Activated CD8-positive, alpha-beta memory T cell treated with anti-CD3 and anti-CD28 coated beads for 4 hours (primary cell): ENCODE measurements at regions not wholly inside any gene's neighbourhood (a gene's known extent, or its start where the extent isn't known, plus 50 kb on each side); places are given as distances from the start of the nearest gene placed in this dataset.

Experiments
- DNase-seq, 2 donors: peaks; one replicate each; pipeline ENCODE4 v3.0.0-alpha.2; 2020; ENCODE audit warnings: low read depth in 2 of 2

DNA sequence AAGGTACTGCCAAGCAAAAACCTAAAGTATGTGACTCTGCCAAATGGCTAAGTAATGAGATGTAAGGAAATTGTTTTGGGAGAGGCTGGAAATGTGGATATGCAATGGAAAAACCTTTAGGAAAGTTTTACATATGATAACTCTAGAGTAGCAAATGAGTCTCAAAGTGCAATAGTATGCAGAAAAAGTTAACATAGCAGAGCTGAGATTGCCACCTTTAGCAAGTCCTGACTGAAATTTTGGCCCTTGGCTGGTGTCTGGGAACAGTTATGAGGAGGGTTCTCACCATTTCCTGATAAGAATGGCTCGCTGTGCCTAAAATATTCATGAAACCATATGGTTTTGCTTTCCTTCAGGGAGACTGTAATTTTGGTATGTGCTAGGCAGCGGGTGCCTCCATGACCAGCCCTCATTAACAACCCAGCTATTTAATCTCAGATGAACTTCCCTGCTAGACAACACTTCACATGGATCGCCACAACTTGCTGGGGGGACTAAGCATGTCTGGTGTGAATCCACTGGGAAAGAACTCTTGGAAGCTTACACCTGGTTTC is 72.3 kb upstream of the ERBB4 start:
- DNase-seq: no peak

DNA sequence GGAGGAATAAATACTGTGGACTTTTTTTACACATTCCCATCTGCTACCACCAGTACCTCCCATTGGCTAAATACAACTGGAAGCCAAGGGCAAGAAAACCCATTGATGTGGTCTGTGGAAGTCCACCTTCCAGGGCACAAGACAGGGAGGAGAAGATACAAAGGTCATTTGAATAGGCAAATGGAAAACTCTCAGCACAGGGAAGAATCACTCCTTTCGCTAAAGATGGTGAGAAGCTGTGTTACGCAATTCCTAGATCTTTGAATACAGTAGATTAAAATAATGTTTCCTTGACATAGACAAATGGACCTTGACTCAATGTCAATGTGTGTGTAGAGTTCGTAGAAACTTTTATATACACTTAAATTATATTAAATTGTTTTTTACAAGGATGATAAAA is 70.9 kb upstream of the ERBB4 start:
- DNase-seq: no peak

DNA sequence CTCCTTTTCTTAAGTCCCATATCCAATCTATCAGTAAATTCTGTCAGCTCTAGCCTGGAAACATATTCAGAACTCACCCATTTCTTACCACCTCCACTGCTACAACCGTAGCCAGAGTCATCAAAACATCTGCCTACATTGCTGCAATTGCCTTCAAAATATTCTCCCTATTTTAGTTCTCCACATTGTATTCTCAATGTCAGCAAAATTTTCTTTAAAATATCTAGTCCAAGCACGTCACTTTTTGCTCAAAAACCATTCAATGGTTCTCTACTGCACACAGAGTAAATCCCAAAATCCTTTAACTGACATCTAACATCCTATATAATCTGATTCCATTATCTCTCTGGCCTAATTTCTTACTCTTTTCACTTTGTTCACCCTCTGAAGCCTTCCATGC is 68.5 kb upstream of the ERBB4 start:
- DNase-seq: no peak

DNA sequence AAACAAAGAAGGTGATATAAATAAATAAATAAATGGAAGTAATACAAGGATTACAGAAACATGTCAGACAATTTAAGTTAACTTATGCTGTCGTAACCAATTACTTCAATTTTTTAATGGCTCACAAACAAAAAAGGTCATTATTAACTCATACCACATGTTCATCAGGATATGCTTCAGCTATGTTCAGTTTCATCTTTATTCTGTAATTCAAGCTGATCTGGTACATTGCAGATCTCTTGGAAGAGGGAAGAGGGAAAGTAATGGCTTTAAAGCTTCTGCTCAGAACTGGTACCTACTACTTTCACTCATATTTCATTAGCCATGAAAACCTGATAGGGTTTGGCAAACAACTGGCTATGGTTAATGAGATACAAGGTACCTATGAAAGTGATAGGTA is 67.6 kb upstream of the ERBB4 start:
- no peak for DNase-seq

DNA sequence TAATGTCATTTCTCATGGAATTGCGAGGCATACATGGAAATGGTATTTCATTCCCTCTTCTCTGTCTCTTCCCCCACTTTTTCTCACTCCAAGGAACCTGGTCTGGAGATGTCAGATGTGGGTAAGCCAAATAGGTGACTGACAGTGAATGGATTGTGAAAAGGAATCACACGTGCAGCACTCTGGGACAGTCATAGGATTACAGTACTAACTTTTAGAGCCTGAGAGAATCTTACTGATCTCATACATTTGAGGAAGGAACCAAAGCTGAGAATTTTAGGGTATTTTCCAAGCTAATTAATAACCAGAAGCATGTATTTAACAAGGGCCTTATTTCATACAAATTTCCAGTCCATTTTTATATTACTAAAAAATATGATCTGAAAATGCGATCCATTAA is 58.1 kb upstream of the ERBB4 start:
- no peak for DNase-seq

DNA sequence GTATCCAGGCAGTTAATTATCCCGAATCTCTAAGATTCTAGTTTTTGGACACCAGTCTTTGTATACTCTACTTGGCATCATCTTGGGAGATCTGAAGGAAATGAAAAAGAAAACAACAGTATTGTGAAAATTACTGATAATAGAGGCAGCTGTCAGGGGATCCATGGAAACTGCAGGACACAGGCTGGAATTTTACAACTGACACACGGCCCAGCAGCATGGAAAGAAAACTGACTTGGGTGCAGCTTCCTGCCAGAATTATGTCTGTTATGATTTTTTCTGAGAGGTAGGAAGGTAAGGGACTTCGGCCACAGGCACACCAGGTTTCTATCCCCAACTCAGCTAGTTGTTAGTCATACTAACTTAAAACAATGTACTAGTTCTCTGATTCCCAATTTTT is 57.7 kb upstream of the ERBB4 start:
- DNase-seq: no peak

DNA sequence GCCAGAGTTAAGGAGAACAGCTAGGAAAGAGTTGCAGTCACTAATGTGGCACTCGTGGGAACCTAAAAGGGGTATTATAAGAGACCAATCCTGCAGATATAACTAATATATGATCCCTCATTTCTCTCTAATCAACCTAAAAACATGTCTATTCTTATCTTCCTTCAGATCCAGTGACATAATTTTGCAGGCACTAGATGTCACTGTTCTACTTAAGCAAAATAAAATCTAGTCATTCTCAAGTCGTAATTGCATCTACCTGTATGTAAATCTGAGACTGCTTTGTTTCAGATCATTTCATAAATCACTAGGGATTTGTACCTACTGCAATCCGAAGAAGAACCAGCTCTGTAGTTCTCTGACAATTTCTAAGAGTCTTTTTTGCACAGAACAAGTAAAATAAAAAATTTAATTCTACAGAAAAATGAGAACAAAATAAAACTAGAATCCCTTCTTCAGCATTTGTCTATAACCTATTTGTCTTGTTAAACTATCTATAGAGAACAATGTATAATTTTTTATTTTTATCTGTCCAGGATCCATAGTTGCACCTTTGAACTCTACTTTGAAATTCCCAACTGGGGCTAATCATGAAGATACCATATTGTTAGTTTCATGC is 56.5 kb upstream of the ERBB4 start:
- no peak for DNase-seq

DNA sequence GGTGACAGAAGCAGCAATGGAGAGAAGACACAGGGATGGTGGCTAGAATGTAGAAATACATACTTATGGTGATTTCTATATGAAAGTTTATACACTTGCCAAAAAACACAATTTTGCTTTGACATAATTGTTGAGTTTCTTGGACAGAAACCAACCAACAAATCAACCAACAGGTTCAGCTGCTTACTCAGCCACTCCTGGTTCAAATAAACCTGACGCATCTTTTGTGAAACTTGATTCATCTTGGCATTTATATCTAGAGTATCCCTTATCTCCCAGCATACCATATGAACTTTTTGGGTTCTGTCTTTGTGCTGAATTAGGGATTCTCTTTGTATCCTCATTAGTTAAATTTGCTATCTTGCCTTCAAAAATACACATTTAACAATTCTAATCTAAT is 54.1 kb upstream of the ERBB4 start:
- no peak for DNase-seq
